Tibial nerve (tissue), 3 donors: ENCODE measurements at regions not wholly inside any gene's neighbourhood (a gene's known extent, or its start where the extent isn't known, plus 50 kb on each side); places are given as distances from the start of the nearest gene placed in this dataset.

ENCODE experiments used
- CTCF ChIP-seq, 5 experiments: fragments of 200-600 bp in 3 of 5; fragments of 450-650 bp in 2 of 5; sonication (generic) in 3 of 5; IDR thresholded peaks; one replicate each; pipeline ENCODE4 v1.5.1; 2016 to 2019; ENCODE audit warnings: antibody characterized with exemption in 5 of 5, mild to moderate bottlenecking in 3 of 5, moderate library complexity in 2 of 5
- POLR2A ChIP-seq, 2 donors: fragments of 450-650 bp; IDR thresholded peaks; one replicate each; pipeline ENCODE4 v1.6.1; 2017; ENCODE audit warnings: antibody characterized with exemption in 2 of 2, mild to moderate bottlenecking in 2 of 2, moderate library complexity in 2 of 2

- no peak for TF ChIP-seq CTCF (IDR thresholded peaks at IDR 0.05)
- TF ChIP-seq POLR2A (IDR thresholded peaks at IDR 0.05) = no peak
Observed at GRCh38 chr5:98419825-98420224, 353.6 kb upstream of the RGMB start.
